GM12875 (cell line): ENCODE measurements at regions not wholly inside any gene's neighbourhood (a gene's known extent, or its start where the extent isn't known, plus 50 kb on each side); places are given as distances from the start of the nearest gene placed in this dataset.
"Not testable (repeated sequence)": the region's sequence is repeated elsewhere in the genome, so short reads cannot be mapped to it uniquely, and the experiment has no call there.

Source experiments
- H3K4me3 ChIP-seq: one replicate; pipeline ENCODE4 v1.5.1; 2011; ENCODE audit warnings: low read depth, low read length, control low read depth
- CTCF ChIP-seq: IDR thresholded peaks from 2 replicates; pipeline ENCODE4 v1.5.1; 2011; ENCODE audit warnings: low read depth, mild to moderate bottlenecking, control low read depth, inconsistent platforms, low read length, moderate library complexity, borderline replicate concordance; ENCODE audit not compliant: insufficient read depth

- H3K4me3 ChIP-seq = no peak overlapping the region
- no peak for TF ChIP-seq CTCF
Observed at GRCh38 chr6:119495230-119495683, 145.7 kb upstream of the MAN1A1 start.

- TF ChIP-seq CTCF = no peak
- H3K4me3 ChIP-seq = no peak overlapping the region
Observed at GRCh38 chr6:119493980-119494379, 144.4 kb upstream of the MAN1A1 start.

- H3K4me3 ChIP-seq = not testable (repeated sequence)
Observed at GRCh38 chr6:119491112-119491511, 141.6 kb upstream of the MAN1A1 start.

- not testable (repeated sequence) for H3K4me3 ChIP-seq
Observed at GRCh38 chr6:119490050-119490449, 140.5 kb upstream of the MAN1A1 start.

- TF ChIP-seq CTCF = no peak
- no peak overlapping the region for H3K4me3 ChIP-seq
Observed at GRCh38 chr6:119484598-119484997, 135.0 kb upstream of the MAN1A1 start.

GRCh38 chr6:119483908-119484307 lies 134.3 kb upstream of the MAN1A1 start:
- H3K4me3 ChIP-seq = no peak overlapping the region
- no peak for TF ChIP-seq CTCF

- H3K4me3 ChIP-seq = no peak overlapping the region
- no peak for TF ChIP-seq CTCF
Observed at GRCh38 chr6:119482850-119483285, 133.3 kb upstream of the MAN1A1 start.

GRCh38 chr6:119481976-119482375 lies 132.4 kb upstream of the MAN1A1 start:
- no peak overlapping the region for H3K4me3 ChIP-seq
- TF ChIP-seq CTCF = no peak
